LNCAP (cell line): ENCODE measurements at regions not wholly inside any gene's neighbourhood (a gene's known extent, or its start where the extent isn't known, plus 50 kb on each side); places are given as distances from the start of the nearest gene placed in this dataset.

Source experiments
- CTCF ChIP-seq: fragments of 450-650 bp; IDR thresholded peaks from 2 replicates; pipeline ENCODE4 v1.5.1; 2017; ENCODE audit warnings: mild to moderate bottlenecking

DNA sequence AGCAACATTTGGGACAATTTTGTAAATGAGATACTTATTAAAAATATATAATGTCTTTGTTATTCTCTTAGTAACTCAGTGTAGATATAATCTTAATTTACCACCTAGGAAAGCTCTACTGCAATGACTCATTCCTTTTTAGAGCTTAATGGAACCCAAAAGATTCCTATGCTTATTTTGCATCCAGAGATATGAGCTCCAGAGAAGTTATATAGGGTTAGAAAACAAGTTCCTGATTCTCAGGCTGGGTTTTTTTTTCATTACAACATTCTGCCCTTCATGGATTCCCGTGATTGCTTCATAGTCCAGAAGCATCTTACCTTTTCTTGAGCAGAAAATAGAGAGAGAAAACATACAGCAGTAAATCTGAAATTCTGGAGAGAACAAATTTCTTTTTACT, 57.9 kb upstream of the CXCL8 start:
- TF ChIP-seq CTCF: no peak

DNA sequence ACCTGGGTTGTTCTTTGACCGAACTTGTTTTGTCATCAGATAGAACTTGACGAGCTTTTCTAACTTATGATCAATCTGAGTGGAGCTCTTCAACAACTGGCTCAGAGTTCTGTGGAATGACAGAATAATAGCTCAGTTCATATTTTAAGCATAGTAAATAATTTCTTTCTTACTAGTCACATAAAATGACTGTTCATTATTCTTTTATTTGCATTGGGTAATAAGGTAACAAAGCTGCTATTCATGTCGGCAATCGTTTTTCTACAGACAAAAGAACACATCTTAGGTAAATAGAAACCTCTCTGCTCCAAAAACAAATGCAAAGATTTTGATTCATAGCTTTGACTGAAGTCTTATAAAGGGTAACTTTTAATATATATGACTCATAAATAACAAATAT, 57.3 kb upstream of the CXCL8 start:
- TF ChIP-seq CTCF: no peak

GRCh38 chr4:73683456-73683855, 56.9 kb upstream of the CXCL8 start:
- no peak for TF ChIP-seq CTCF

- TF ChIP-seq CTCF: no peak
Observed at GRCh38 chr4:73684097-73684496, 56.3 kb upstream of the CXCL8 start.

DNA sequence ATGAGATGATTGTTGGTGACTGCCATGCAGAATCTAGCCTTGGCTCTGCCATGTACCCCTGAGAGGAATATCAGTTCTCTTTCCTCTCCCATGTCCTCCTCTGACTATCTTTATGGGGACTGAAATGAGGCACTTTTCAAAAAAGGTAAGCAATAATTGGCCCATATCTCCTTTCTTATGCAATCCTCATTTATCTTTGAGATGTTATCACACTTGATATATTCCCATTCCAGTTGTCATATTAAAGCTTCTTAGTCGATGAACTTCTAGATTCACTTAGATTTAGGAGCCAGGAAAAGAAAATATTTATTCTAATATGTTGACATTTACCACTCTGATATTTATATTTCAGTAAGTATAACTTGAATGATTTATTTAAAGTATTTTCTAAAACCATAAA, 55.3 kb upstream of the CXCL8 start:
- TF ChIP-seq CTCF: no peak

DNA sequence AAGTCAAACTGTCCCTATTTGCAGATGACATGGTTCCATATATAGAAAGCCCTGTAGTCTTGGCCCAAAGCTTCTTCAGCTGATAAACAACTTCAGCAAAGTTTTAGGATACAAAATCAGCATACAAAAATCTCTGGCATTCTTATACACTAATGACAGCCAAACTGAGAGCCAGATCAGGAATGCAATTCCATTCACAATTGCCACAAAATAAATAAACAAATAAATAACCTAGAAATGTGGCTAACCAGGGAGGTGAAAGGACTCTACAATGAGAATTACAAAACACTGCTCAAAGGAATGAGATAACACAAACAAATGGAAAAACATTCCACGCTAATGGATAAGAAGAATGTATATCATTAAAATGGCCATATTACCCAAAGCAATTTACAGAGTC, 52.9 kb upstream of the CXCL8 start:
- TF ChIP-seq CTCF: no peak

- TF ChIP-seq CTCF: no peak
Observed at GRCh38 chr4:73690051-73690738, 50.2 kb upstream of the CXCL8 start.
